Neural progenitor cell (in vitro differentiated cells): ENCODE measurements at regions not wholly inside any gene's neighbourhood (a gene's known extent, or its start where the extent isn't known, plus 50 kb on each side); places are given as distances from the start of the nearest gene placed in this dataset.

Experiments used
- DNase-seq: peaks from one replicate; pipeline ENCODE4 v3.0.0-alpha.2; 2016; ENCODE audit warnings: low spot score
- H2AFZ ChIP-seq: fragments of 200-600 bp; sonication (generic); replicated peaks from 2 replicates; pipeline ENCODE4 v1.6.1; 2016; ENCODE audit warnings: antibody characterized with exemption
- H3F3A ChIP-seq: fragments of 200-600 bp; sonication (generic); 2 replicates; pipeline ENCODE4 v1.6.1; 2016; ENCODE audit warnings: antibody characterized with exemption, low read depth
- H3K27ac ChIP-seq: fragments of 200-600 bp; sonication (generic); 2 replicates; pipeline ENCODE4 v1.5.1; 2016; ENCODE audit warnings: mild to moderate bottlenecking
- H3K27me3 ChIP-seq: fragments of 200-600 bp; sonication (generic); 2 replicates; pipeline ENCODE4 v1.6.1; 2016; ENCODE audit warnings: mild to moderate bottlenecking, moderate library complexity
- H3K36me3 ChIP-seq: fragments of 200-600 bp; sonication (generic); 2 replicates; pipeline ENCODE4 v1.5.1; 2016
- H3K4me1 ChIP-seq: fragments of 200-600 bp; sonication (generic); 2 replicates; pipeline ENCODE4 v1.6.1; 2016; ENCODE audit warnings: mixed run types
- H3K4me2 ChIP-seq: fragments of 200-600 bp; sonication (generic); 2 replicates; pipeline ENCODE4 v1.6.1; 2016
- H3K4me3 ChIP-seq: fragments of 200-600 bp; sonication (generic); 2 replicates; pipeline ENCODE4 v1.5.1; 2016
- H3K79me2 ChIP-seq: fragments of 200-600 bp; sonication (generic); 2 replicates; pipeline ENCODE4 v1.6.1; 2016; ENCODE audit warnings: low read depth
- H3K9ac ChIP-seq: fragments of 200-600 bp; sonication (generic); 2 replicates; pipeline ENCODE4 v1.6.1; 2016
- H3K9me3 ChIP-seq: fragments of 200-600 bp; sonication (generic); 2 replicates; pipeline ENCODE4 v1.5.1; 2016; ENCODE audit warnings: low read depth
- H4K20me1 ChIP-seq: fragments of 200-600 bp; sonication (generic); 2 replicates; pipeline ENCODE4 v1.6.1; 2016; ENCODE audit warnings: low read depth
- H3K27ac Mint-ChIP-seq: 3 replicates; pipeline ENCODE4 v1.8.0; 2021; ENCODE audit warnings: mixed read lengths
- H3K27me3 Mint-ChIP-seq: 2 replicates; pipeline ENCODE4 v1.8.0; 2022; ENCODE audit warnings: low read depth, mild to moderate bottlenecking, inconsistent platforms, moderate library complexity, mixed read lengths; ENCODE audit not compliant: insufficient read depth
- H3K36me3 Mint-ChIP-seq: 3 replicates; pipeline ENCODE4 v1.8.0; 2021; ENCODE audit warnings: mixed read lengths
- H3K4me1 Mint-ChIP-seq: 3 replicates; pipeline ENCODE4 v1.8.0; 2021; ENCODE audit warnings: mixed read lengths
- H3K4me3 Mint-ChIP-seq: 3 replicates; pipeline ENCODE4 v1.8.0; 2021; ENCODE audit warnings: mild to moderate bottlenecking, moderate library complexity, mixed read lengths
- H3K9me3 Mint-ChIP-seq: 3 replicates; pipeline ENCODE4 v1.8.0; 2020; ENCODE audit warnings: mixed read lengths
- EZH2 ChIP-seq: fragments of 200-600 bp; sonication (generic); IDR thresholded peaks from 2 replicates; pipeline ENCODE4 v1.6.1; 2017; ENCODE audit warnings: antibody characterized with exemption, mild to moderate bottlenecking, moderate library complexity
- EZH2phosphoT487 ChIP-seq: fragments of 200-600 bp; sonication (generic); IDR thresholded peaks from 2 replicates; pipeline ENCODE4 v1.6.1; 2017; ENCODE audit warnings: antibody characterized with exemption
- TF ChIP-seq, protein P1 (sequence below): fragments of 200-600 bp; sonication (generic); IDR thresholded peaks from 2 replicates; pipeline ENCODE4 v1.5.1; 2017; ENCODE audit warnings: antibody characterized with exemption, mild to moderate bottlenecking

- Mint-ChIP-seq H3K27me3 (no peaks in the 10 kb centered on the region), H3K4me3 (no peak overlapping the region), H3K4me1 (no peaks in the 10 kb centered on the region), H3K27ac (no peak overlapping the region), H3K36me3 (no peaks in the 10 kb centered on the region), H3K9me3 (peaks cover 2% of the 10 kb centered on the region)
- no peak overlapping the region for H3K4me3 ChIP-seq
- H2AFZ ChIP-seq = no peak overlapping the region
- no peak overlapping the region for H3K27ac ChIP-seq
- H3K4me1 ChIP-seq = no peaks in the 10 kb centered on the region
- H3F3A ChIP-seq = no peaks in the 10 kb centered on the region
- no peaks in the 10 kb centered on the region for H4K20me1 ChIP-seq
- H3K36me3 ChIP-seq = no peaks in the 10 kb centered on the region
- no peak overlapping the region for H3K4me2 ChIP-seq
- H3K79me2 ChIP-seq = no peaks in the 10 kb centered on the region
- DNase-seq = no peak
- no peak overlapping the region for H3K9ac ChIP-seq
- TF ChIP-seq EZH2 = no peak
- no peak for TF ChIP-seq EZH2phosphoT487
- TF ChIP-seq, protein P1, sequence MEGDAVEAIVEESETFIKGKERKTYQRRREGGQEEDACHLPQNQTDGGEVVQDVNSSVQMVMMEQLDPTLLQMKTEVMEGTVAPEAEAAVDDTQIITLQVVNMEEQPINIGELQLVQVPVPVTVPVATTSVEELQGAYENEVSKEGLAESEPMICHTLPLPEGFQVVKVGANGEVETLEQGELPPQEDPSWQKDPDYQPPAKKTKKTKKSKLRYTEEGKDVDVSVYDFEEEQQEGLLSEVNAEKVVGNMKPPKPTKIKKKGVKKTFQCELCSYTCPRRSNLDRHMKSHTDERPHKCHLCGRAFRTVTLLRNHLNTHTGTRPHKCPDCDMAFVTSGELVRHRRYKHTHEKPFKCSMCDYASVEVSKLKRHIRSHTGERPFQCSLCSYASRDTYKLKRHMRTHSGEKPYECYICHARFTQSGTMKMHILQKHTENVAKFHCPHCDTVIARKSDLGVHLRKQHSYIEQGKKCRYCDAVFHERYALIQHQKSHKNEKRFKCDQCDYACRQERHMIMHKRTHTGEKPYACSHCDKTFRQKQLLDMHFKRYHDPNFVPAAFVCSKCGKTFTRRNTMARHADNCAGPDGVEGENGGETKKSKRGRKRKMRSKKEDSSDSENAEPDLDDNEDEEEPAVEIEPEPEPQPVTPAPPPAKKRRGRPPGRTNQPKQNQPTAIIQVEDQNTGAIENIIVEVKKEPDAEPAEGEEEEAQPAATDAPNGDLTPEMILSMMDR = no peak
- H3K27me3 ChIP-seq = no peaks in the 10 kb centered on the region
- H3K9me3 ChIP-seq = no peaks in the 10 kb centered on the region
These were observed 58.0 kb upstream of the EGFL6 start for GRCh38 chrX:13511241-13511943.

- Mint-ChIP-seq H3K4me3 (no peak overlapping the region), H3K27me3 (no peaks in the 10 kb centered on the region), H3K4me1 (no peaks in the 10 kb centered on the region), H3K36me3 (no peaks in the 10 kb centered on the region), H3K27ac (no peak overlapping the region), H3K9me3 (peaks cover 2% of the 10 kb centered on the region)
- Histone ChIP-seq H3K9me3 (no peaks in the 10 kb centered on the region), H2AFZ (no peak overlapping the region), H3K36me3 (no peaks in the 10 kb centered on the region), H3K4me1 (no peaks in the 10 kb centered on the region), H3F3A (no peaks in the 10 kb centered on the region), H4K20me1 (no peaks in the 10 kb centered on the region), H3K79me2 (no peaks in the 10 kb centered on the region), H3K27me3 (no peaks in the 10 kb centered on the region), H3K9ac (no peak overlapping the region), H3K4me2 (no peak overlapping the region), H3K27ac (no peak overlapping the region), H3K4me3 (no peak overlapping the region)
- DNase-seq = no peak
- TF ChIP-seq, protein P1 = no peak
- TF ChIP-seq EZH2phosphoT487 (no peak), EZH2 (no peak)
These were observed 61.5 kb upstream of the EGFL6 start for GRCh38 chrX:13507893-13508292.

GRCh38 chrX:13506574-13506973, 62.8 kb upstream of the EGFL6 start:
- TF ChIP-seq EZH2 (no peak), EZH2phosphoT487 (no peak)
- TF ChIP-seq, protein P1 = peak; percentile 94
- Histone ChIP-seq H3K36me3 (no peaks in the 10 kb centered on the region), H3K4me2 (no peak overlapping the region), H3K27ac (no peak overlapping the region), H3K79me2 (no peaks in the 10 kb centered on the region), H2AFZ (peak overlapping the region; percentile 87), H3K4me1 (no peaks in the 10 kb centered on the region), H3K27me3 (no peaks in the 10 kb centered on the region), H3K4me3 (no peak overlapping the region), H3K9ac (no peak overlapping the region), H3K9me3 (no peaks in the 10 kb centered on the region), H4K20me1 (no peaks in the 10 kb centered on the region), H3F3A (no peaks in the 10 kb centered on the region)
- peak; percentile 74 for DNase-seq
- Mint-ChIP-seq H3K27me3 (no peaks in the 10 kb centered on the region), H3K27ac (no peak overlapping the region), H3K4me1 (no peaks in the 10 kb centered on the region), H3K36me3 (no peaks in the 10 kb centered on the region), H3K4me3 (no peak overlapping the region), H3K9me3 (peaks cover 2% of the 10 kb centered on the region)
